ENCODE measurements at regions not wholly inside any gene's neighbourhood (a gene's known extent, or its start where the extent isn't known, plus 50 kb on each side); places are given as distances from the start of the nearest gene placed in this dataset.

DNA sequence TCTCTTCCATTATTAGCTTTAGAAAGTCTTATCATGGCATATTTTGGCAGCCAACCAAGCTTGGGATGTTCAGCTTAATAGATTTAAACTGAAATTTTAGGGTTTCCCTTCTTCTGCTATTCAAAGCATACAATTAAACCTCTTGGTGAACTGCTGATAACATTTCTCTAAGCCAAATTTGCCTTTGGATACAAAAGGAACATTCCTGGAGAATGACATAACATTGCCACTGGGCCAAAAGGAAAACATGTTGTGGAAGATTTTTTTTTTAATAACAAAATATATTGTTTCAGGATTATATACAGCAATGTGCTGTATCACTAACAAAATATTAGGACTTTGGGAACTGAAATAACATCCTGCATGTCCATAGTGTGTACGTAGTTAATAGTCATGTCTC, 215.1 kb upstream of the TBX18 start:
- H3K36me3 ChIP-seq (ENCODE audit: insufficient read depth in 1 of 2, low read depth in 1 of 2) = no peaks in the 10 kb centered on the region
- intact Hi-C loops (cut with DNase I) = no loop called here
- H3K27ac ChIP-seq = no peak overlapping the region
- ATAC-seq (no peak), DNase-seq (no peak)
- no peak overlapping the region for H3K4me3 ChIP-seq
- no peaks in the 10 kb centered on the region for H3K27me3 ChIP-seq (ENCODE audit: insufficient read depth in 3 of 3, low read length in 2 of 3)
- no peaks in the 10 kb centered on the region for H3K9me3 ChIP-seq
- H3K4me1 ChIP-seq = no peaks in the 10 kb centered on the region
- WGBS, 3 donors = 21 to 32% (median 23%) methylated on average over 1 of the region's 1 CpG
- TF ChIP-seq, protein P1, sequence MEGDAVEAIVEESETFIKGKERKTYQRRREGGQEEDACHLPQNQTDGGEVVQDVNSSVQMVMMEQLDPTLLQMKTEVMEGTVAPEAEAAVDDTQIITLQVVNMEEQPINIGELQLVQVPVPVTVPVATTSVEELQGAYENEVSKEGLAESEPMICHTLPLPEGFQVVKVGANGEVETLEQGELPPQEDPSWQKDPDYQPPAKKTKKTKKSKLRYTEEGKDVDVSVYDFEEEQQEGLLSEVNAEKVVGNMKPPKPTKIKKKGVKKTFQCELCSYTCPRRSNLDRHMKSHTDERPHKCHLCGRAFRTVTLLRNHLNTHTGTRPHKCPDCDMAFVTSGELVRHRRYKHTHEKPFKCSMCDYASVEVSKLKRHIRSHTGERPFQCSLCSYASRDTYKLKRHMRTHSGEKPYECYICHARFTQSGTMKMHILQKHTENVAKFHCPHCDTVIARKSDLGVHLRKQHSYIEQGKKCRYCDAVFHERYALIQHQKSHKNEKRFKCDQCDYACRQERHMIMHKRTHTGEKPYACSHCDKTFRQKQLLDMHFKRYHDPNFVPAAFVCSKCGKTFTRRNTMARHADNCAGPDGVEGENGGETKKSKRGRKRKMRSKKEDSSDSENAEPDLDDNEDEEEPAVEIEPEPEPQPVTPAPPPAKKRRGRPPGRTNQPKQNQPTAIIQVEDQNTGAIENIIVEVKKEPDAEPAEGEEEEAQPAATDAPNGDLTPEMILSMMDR (IDR thresholded peaks at IDR 0.05) = no peak

DNA sequence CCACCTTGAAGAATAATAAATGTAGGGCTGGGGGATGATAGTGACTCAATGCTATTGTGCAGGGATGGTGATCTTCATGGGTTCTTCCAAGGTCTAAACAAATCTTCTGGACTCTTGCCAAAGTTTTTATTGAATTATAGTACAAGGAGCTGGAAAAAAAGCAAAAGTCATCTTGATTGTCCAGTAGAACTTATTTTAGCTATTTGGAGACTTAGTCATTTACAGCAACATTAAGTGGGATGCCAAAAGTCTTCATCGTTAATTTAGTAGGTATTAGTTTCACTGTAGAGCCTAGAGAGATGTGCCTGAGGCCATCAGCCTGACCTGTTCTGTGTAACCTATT, 212.9 kb upstream of the TBX18 start:
- WGBS, 3 donors = 48 to 53% (median 50%) methylated on average over 1 of the region's 1 CpG
- intact Hi-C loops (cut with DNase I) = no loop called here
- no peaks in the 10 kb centered on the region for H3K4me1 ChIP-seq
- TF ChIP-seq, protein P1 (IDR thresholded peaks at IDR 0.05) = no peak
- no peak for DNase-seq
- no peaks in the 10 kb centered on the region for H3K36me3 ChIP-seq (ENCODE audit: insufficient read depth in 1 of 2, low read depth in 1 of 2)
- H3K27me3 ChIP-seq (ENCODE audit: insufficient read depth in 3 of 3, low read length in 2 of 3) = no peaks in the 10 kb centered on the region
- no peak overlapping the region for H3K4me3 ChIP-seq
- no peak for ATAC-seq
- no peaks in the 10 kb centered on the region for H3K9me3 ChIP-seq
- H3K27ac ChIP-seq = no peak overlapping the region

DNA sequence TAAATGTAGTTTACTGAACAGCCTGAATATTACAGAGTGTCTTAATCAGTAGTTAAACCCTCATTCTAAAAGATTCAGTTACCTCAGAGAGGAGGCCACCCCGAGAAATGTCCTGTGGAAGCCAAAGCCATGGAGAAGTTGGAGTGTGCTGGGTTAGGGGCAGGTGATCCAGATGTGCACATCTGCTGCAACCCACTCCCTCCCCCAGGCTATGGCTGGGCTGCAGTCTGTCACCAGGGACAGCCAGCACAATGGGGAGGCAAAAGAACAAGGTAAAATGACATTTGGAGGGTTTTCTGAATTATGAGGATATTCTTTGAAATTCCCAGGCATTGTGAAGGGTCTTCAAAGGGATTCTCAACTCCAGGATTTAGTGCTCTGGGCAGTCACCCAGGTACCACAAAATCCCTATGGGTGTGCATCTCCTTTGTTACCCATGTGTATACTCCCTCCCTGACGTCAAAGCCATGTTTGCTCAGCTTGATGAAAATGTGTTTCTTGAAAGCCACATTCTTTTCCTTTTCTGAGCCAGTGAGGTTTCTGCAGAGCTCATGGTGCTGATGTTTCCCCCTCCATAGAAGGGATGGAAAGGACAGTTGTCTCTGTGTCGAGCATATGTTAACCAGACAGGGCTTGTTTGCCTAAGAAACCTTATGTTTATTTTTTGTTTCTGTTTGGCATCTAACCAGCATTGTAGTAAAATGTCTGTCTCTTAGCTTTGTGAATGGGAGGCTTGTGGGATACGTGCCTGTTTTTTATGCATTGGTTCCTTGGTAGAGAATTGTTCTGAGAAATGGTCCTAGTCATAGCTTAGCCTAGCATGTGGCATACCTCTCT, 212.3 kb upstream of the TBX18 start:
- DNase-seq (no peak), ATAC-seq (no peak)
- Histone ChIP-seq H3K36me3 (ENCODE audit: insufficient read depth in 1 of 2, low read depth in 1 of 2) (no peaks in the 10 kb centered on the region), H3K4me1 (no peaks in the 10 kb centered on the region), H3K27me3 (ENCODE audit: insufficient read depth in 3 of 3, low read length in 2 of 3) (no peaks in the 10 kb centered on the region), H3K4me3 (no peak overlapping the region), H3K27ac (no peak overlapping the region), H3K9me3 (no peaks in the 10 kb centered on the region)
- intact Hi-C loops (cut with DNase I) = no loop called here
- 41 to 50% (median 45%) methylated on average over 4 of the region's 4 CpGs for WGBS, 3 donors
- TF ChIP-seq, protein P1 (IDR thresholded peaks at IDR 0.05) = no peak

DNA sequence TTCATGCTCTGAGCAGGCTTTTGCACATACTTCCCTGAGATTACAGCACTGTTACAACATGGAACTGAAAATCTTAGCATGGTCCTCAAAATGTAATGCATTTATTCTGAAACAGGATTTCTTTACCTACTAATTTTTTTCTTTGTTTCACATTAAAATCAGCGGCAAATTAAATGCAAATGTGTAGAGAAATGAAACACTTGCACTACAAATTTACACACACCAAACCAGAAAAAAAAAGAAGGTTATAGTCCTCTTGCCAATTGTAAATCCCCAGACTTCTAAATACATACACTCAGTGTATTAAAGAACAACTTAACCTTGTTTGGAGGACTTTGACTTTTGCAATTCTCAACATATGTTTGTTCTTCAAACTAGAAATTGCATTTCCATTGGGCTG, 210.9 kb upstream of the TBX18 start:
- Histone ChIP-seq H3K9me3 (no peaks in the 10 kb centered on the region), H3K27me3 (ENCODE audit: insufficient read depth in 3 of 3, low read length in 2 of 3) (no peaks in the 10 kb centered on the region), H3K27ac (no peak overlapping the region), H3K4me1 (no peaks in the 10 kb centered on the region), H3K4me3 (no peak overlapping the region), H3K36me3 (ENCODE audit: insufficient read depth in 1 of 2, low read depth in 1 of 2) (no peaks in the 10 kb centered on the region)
- 76 to 82% (median 81%) methylated on average over 1 of the region's 1 CpG for WGBS, 3 donors
- TF ChIP-seq, protein P1 (IDR thresholded peaks at IDR 0.05) = no peak
- intact Hi-C loops (cut with DNase I) = no loop called here
- DNase-seq = no peak
- no peak for ATAC-seq

GRCh38 chr6:84973606-84974005, 209.2 kb upstream of the TBX18 start:
- TF ChIP-seq, protein P1 (IDR thresholded peaks at IDR 0.05) = no peak
- 10 to 43% (median 23%) methylated on average over 2 of the region's 2 CpGs for WGBS, 3 donors
- Histone ChIP-seq H3K4me1 (no peaks in the 10 kb centered on the region), H3K4me3 (no peak overlapping the region), H3K27me3 (ENCODE audit: insufficient read depth in 3 of 3, low read length in 2 of 3) (no peaks in the 10 kb centered on the region), H3K36me3 (ENCODE audit: insufficient read depth in 1 of 2, low read depth in 1 of 2) (no peaks in the 10 kb centered on the region), H3K9me3 (no peaks in the 10 kb centered on the region), H3K27ac (no peak overlapping the region)
- DNase-seq (no peak), ATAC-seq (no peak)
- intact Hi-C loops (cut with DNase I) = no loop called here
